ENCODE measurements at regions not wholly inside any gene's neighbourhood (a gene's known extent, or its start where the extent isn't known, plus 50 kb on each side); places are given as distances from the start of the nearest gene placed in this dataset.

- FAIRE-seq = no peak
Measured at GRCh38 chrX:128287693-128288092, 235.5 kb upstream of the ACTRT1 start.

- no peak for FAIRE-seq
Measured at GRCh38 chrX:128250621-128251020, 198.4 kb upstream of the ACTRT1 start.

- no peak for FAIRE-seq
Measured at GRCh38 chrX:128216364-128216763, 164.2 kb upstream of the ACTRT1 start.

- FAIRE-seq = no peak
Measured at GRCh38 chrX:128165884-128166408, 113.7 kb upstream of the ACTRT1 start.

GRCh38 chrX:128156204-128156603 is 104.0 kb upstream of the ACTRT1 start:
- no peak for FAIRE-seq

GRCh38 chrX:128142745-128143144 is 90.5 kb upstream of the ACTRT1 start:
- no peak for FAIRE-seq

GRCh38 chrX:128106630-128107029 is 54.4 kb upstream of the ACTRT1 start:
- FAIRE-seq = no peak

GRCh38 chrX:128105659-128106058 is 53.5 kb upstream of the ACTRT1 start:
- no peak for FAIRE-seq

Data from endometrium (tissue), 2 donors.